Spleen (tissue), 7 donors: ENCODE measurements at regions not wholly inside any gene's neighbourhood (a gene's known extent, or its start where the extent isn't known, plus 50 kb on each side); places are given as distances from the start of the nearest gene placed in this dataset.

Source experiments
- CTCF ChIP-seq, 11 experiments: fragments of 200-600 bp in 7 of 11; fragments of 450-650 bp in 4 of 11; sonication (generic) in 4 of 11; IDR thresholded peaks in 8 of 11; conservative IDR thresholded peaks in 3 of 11; 1 replicate in 7 of 11; 2 replicates in 4 of 11; pipeline versions ENCODE4 v1.4.0 to v1.8.0; 2016 to 2021; ENCODE audit warnings: antibody characterized with exemption in 11 of 11, inconsistent platforms in 4 of 11, mild to moderate bottlenecking in 1 of 11
- POLR2AphosphoS5 ChIP-seq, 3 donors: sonication (generic); formaldehyde crosslinking; IDR thresholded peaks; one replicate each; pipeline ENCODE4 v1.5.1; 2017; ENCODE audit warnings: antibody characterized with exemption in 3 of 3
- donor health status: DM: no; HTN: no; CAD: no; lungs with moderate emphysema.
- donor health status: DM: no; HTN: no; CAD: no.
- donor health status: DM: no; HTN: no; CAD: no.

DNA sequence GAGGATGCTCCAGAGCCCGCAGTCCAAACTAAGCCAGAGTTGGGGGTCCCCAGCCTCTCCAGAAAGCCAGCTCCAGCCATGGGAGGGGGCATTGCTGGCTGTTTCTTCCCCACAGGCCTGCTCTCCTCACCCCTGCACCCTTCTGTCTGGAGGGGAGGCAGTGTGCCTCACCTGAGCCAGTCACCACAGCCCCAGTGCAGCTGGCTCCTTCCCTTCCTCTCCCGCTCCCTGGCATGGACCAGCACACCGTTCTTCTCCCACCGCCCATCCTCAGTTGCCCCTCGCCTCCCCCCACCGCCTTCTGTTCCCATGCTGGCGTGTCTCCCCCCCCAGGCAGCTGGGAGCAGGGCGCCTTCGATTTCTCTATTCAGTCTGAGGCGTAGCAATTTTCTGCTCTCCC, 110.5 kb upstream of the THY1 start:
- TF ChIP-seq CTCF (IDR thresholded peaks at IDR 0.05 in 8 of 11, conservative IDR thresholded peaks at IDR 0.05 in 3 of 11) (no peak), POLR2AphosphoS5 (IDR thresholded peaks at IDR 0.05) (no peak)
